ENCODE measurements at regions not wholly inside any gene's neighbourhood (a gene's known extent, or its start where the extent isn't known, plus 50 kb on each side); places are given as distances from the start of the nearest gene placed in this dataset.
A peak's percentile ranks its signal among the peaks of the same experiment; 100 is the strongest.

DNA sequence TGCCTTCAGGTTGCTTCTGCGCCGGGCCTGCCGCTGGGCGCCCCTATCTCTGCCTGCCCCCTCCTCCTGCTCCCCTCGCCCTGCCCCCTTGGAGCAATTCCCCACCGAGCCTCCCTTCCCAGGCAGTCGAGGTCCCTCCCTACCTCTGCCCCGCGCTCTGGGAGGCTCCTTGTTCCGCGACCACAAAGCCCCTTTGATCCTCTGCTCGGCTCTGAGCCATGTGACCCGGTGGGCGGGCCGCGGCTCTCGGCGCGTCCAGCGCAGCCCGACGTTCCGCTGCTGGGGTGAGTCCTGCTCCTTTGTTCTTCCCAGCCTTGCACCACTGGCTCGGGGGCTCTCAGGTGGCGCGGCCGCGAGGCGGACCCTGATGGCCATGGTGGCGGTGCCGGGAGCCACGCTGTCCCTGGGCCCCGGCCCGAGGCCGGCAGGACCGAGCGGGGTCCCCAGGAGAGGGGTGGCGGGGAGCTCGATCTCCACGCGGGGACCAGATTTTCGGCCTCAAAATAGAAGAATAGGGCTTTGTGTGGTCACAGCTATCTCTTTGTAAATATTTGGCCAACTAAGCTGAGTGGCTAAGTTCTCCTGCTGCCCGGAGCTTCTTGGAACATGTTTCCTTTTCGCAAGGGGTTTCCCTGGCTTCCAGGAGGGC, 310.6 kb downstream of the SEC14L1 start (continued):
- no peak for TF ChIP-seq ZNF592 (IDR thresholded peaks at IDR 0.05)
- no peak for TF ChIP-seq SAFB (IDR thresholded peaks at IDR 0.05; ENCODE audit: borderline replicate concordance, low read depth, low read length)
- no peak for TF ChIP-seq ZNF778 (CRISPR knock-in tag; IDR thresholded peaks at IDR 0.05)
- no peak for TF ChIP-seq ZNF77 (CRISPR knock-in tag; IDR thresholded peaks at IDR 0.05)
- no peak for TF ChIP-seq BACH1 (tag; IDR thresholded peaks at IDR 0.05)
- TF ChIP-seq MEIS2 (IDR thresholded peaks at IDR 0.05; ENCODE audit: partially characterized antibody): no peak
- no peak for TF ChIP-seq ZNF76 (CRISPR knock-in tag; IDR thresholded peaks at IDR 0.05; ENCODE audit: borderline replicate concordance)
- TF ChIP-seq CLOCK (CRISPR knock-in tag; IDR thresholded peaks at IDR 0.05; ENCODE audit: borderline replicate concordance): no peak
- TF ChIP-seq TCFL5 (CRISPR knock-in tag; conservative IDR thresholded peaks at IDR 0.05): no peak
- TF ChIP-seq HOXB6 (CRISPR knock-in tag; IDR thresholded peaks at IDR 0.05; ENCODE audit: borderline replicate concordance): no peak
- peak; percentile 52 for TF ChIP-seq HMGN3 (IDR thresholded peaks at IDR 0.05; ENCODE audit: borderline replicate concordance, extremely low read depth, insufficient read length, low read depth, low read length)
- TF ChIP-seq ZBTB5 (IDR thresholded peaks at IDR 0.05): no peak
- TF ChIP-seq TCF7 (IDR thresholded peaks at IDR 0.05; ENCODE audit: borderline replicate concordance): peak; percentile 91
- TF ChIP-seq DIDO1 (tag; IDR thresholded peaks at IDR 0.05; ENCODE audit: low read depth): no peak
- TF ChIP-seq CCAR2 (IDR thresholded peaks at IDR 0.05; ENCODE audit: low read depth, low read length): no peak
- TF ChIP-seq DMBX1 (CRISPR knock-in tag; IDR thresholded peaks at IDR 0.05; ENCODE audit: borderline replicate concordance): no peak
- TF ChIP-seq KAT7 (CRISPR knock-in tag; IDR thresholded peaks at IDR 0.05; ENCODE audit: borderline replicate concordance): peak; percentile 70; the same call in 1 of the 2 replicates
- no peak for TF ChIP-seq ZKSCAN1 (IDR thresholded peaks at IDR 0.05; ENCODE audit: low read depth, low read length)
